ENCODE measurements at regions not wholly inside any gene's neighbourhood (a gene's known extent, or its start where the extent isn't known, plus 50 kb on each side); places are given as distances from the start of the nearest gene placed in this dataset.

DNA sequence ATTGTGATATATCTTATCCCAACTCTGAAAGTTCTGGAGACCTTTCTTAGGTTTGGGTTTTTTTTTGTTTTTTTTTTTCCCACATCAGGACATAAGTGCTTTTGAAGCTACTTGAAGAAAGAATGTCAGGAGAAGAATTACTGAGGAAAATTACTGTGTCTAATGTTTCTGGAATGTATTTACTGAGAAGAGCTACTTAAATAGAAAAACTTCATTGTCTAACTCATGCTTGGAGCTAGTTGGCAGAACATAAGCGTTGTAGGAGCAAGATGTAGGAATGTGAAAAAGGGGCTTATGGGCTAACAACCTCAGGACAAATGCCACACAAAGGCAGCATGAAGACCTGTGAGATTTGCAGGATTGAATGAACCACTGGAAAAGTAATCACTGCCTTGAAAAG is 166.6 kb upstream of the GLRA2 start:
- TF ChIP-seq, protein P1, sequence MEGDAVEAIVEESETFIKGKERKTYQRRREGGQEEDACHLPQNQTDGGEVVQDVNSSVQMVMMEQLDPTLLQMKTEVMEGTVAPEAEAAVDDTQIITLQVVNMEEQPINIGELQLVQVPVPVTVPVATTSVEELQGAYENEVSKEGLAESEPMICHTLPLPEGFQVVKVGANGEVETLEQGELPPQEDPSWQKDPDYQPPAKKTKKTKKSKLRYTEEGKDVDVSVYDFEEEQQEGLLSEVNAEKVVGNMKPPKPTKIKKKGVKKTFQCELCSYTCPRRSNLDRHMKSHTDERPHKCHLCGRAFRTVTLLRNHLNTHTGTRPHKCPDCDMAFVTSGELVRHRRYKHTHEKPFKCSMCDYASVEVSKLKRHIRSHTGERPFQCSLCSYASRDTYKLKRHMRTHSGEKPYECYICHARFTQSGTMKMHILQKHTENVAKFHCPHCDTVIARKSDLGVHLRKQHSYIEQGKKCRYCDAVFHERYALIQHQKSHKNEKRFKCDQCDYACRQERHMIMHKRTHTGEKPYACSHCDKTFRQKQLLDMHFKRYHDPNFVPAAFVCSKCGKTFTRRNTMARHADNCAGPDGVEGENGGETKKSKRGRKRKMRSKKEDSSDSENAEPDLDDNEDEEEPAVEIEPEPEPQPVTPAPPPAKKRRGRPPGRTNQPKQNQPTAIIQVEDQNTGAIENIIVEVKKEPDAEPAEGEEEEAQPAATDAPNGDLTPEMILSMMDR (IDR thresholded peaks at IDR 0.05), result no peak

DNA sequence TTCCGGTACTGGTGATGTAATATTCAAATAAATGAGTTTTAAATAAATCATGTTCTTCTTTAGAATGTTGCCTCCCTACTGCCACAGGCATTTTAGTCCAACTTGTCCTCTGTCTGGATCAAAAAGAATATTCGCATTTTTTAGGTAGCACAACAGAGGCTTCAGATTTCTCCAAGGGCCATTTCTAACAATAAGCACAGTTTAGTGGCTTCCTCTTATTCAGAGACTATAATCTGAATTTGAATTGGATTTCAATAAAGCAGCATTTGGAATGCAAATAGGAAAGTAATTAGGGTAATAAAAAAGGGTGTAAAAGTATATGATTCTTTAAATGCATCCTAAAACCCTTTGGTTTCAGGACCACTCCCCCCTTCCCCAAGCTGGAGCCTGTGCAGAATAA is 167.9 kb upstream of the GLRA2 start:
- TF ChIP-seq, protein P1 (IDR thresholded peaks at IDR 0.05), result no peak

DNA sequence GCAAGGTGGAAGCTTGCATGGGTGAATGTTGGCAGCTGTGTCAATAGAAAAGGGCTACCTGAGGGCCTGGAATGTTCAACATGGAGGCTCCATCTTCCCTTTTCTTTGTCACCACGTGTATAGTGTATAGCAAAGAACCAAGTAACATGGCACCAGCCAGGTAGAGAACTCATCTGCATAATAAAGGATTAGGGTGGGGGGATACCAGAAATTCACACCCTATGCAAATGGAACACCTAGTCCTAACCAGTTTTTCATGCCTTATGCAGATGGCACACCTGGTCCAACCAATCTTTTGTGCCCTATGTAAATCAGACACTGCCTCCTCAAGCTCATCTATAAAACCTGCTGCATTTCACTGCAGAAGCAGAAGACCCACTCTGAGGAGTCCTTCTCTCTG is 169.6 kb upstream of the GLRA2 start:
- TF ChIP-seq, protein P1 (IDR thresholded peaks at IDR 0.05), result no peak

DNA sequence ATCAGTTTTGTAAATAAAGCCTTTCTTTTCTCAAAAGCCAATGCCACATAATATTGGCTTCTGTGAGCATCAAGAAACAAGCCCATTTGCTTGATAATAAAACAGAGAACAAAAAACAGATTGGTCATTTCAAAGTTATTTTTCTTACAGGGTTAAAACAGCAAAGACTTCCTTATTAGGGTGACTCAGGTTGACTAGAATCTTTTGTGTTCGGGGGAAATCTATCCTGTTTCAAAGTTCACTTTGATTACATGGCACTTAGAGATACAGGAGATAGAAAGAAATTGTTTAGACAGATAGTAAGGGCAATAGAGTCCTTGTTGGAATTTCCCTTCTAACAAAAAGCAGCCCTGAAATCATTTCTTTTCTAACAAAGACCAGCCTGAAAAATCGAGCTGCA is 170.0 kb upstream of the GLRA2 start:
- TF ChIP-seq, protein P1 (IDR thresholded peaks at IDR 0.05), result no peak

DNA sequence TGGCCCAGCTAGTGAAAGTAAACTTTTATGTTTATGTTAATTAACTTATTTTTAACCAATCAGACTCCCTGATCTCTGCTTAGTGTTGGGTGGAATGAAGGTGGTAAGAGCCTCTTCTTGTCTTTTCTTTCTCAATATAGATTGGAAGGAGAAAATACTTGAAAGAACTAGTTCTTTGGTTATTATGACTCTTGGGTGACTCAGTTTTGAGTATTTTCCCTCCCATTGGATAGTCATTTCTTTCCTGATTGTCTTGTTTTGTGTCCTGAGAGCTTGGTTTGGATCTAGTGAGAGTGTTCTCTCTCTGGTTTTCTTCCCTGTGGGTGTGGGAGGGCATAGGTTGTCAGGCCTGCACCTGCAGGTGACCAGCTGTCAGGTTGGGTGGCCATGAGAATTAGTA is 172.0 kb upstream of the GLRA2 start:
- TF ChIP-seq, protein P1 (IDR thresholded peaks at IDR 0.05), result no peak

DNA sequence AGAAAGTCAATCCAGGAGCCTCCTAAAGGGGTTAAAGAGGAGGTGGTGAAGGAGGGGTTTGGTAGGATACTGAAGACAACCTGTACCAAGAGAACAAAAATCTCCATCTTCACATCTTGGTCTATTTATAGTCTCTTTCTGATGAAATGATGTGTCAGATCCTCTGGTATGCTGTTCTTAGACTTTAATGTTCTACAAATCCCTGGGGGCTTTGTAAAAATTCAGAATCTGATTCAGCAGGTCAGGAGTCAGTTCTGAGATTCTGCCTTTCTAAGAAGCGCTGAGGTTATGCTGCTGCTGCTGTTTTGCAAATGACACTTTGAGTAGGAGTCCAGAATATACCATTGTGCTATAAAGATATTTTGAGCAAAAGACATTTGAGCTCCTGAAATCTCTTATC is 172.9 kb upstream of the GLRA2 start:
- TF ChIP-seq, protein P1 (IDR thresholded peaks at IDR 0.05), result no peak

DNA sequence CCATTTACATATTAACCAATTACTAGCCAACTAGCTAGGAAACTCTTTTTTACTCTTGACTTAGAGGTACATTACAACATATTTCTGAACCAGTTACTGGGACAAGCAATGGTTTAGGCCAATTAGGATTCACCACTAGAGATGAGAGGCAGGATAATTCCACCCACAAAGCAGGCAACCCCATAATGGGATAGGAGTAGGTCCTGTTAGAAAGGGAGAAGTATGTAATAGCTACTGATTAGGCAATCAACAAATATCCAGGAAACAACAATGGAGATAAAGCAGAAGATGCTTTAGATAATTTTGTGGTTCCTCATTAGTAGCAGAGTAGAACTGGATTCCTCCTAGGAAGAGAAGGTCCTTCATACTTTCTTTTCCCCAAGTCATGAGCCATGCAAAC is 173.8 kb upstream of the GLRA2 start:
- TF ChIP-seq, protein P1 (IDR thresholded peaks at IDR 0.05), result no peak

DNA sequence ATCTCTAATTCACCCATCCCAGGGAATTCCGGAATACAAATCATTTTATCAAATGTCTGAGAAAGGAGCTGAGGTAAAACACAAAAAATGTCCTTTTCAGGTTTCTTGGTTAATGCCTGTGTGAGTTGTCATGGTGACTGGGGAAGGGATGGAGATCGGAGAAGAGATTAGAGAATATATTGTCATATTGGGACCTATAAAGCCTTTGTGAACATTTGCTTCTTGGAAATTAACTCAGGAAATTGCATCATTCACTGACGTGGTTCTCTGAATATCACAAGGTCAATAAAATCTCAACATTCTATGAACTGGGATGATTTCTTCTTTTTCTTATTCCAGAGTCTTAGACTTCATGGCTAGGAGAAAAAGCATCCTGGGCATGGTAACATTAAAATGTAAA is 174.8 kb upstream of the GLRA2 start:
- TF ChIP-seq, protein P1 (IDR thresholded peaks at IDR 0.05), result no peak

All from LNCAP (cell line).